ENCODE measurements at regions not wholly inside any gene's neighbourhood (a gene's known extent, or its start where the extent isn't known, plus 50 kb on each side); places are given as distances from the start of the nearest gene placed in this dataset.
"Not testable (repeated sequence)": the region's sequence is repeated elsewhere in the genome, so short reads cannot be mapped to it uniquely, and the experiment has no call there.

DNA sequence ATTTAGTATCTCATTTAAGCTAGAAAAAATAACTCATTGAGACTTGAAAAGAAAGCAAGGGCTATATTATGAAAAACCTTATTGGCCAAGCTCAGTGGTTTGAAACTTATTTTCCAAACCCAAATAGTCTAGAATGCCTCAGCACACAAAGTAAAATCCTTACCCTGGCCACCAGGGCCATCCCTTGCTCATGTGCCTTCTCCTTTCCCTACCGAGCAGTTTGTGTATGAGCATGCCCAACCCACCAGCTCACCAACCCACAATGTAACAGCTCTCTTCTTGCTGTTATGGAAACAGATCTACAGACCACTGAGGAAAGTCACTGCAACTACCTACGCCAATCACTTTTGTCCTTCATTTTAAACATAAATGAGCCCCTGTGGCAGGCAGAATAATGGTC, 79.6 kb upstream of the CARMIL1 start:
- in situ Hi-C loops (cut with HindIII; ENCODE audit: low sequenced_read_pairs) = no loop called here
- no peak overlapping the region for H3K4me3 ChIP-seq (ENCODE audit: low read depth, low read length)
- TF ChIP-seq, protein P1, sequence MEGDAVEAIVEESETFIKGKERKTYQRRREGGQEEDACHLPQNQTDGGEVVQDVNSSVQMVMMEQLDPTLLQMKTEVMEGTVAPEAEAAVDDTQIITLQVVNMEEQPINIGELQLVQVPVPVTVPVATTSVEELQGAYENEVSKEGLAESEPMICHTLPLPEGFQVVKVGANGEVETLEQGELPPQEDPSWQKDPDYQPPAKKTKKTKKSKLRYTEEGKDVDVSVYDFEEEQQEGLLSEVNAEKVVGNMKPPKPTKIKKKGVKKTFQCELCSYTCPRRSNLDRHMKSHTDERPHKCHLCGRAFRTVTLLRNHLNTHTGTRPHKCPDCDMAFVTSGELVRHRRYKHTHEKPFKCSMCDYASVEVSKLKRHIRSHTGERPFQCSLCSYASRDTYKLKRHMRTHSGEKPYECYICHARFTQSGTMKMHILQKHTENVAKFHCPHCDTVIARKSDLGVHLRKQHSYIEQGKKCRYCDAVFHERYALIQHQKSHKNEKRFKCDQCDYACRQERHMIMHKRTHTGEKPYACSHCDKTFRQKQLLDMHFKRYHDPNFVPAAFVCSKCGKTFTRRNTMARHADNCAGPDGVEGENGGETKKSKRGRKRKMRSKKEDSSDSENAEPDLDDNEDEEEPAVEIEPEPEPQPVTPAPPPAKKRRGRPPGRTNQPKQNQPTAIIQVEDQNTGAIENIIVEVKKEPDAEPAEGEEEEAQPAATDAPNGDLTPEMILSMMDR (IDR thresholded peaks at IDR 0.05; ENCODE audit: low read depth, low read length) = no peak
- DNase-seq (ENCODE audit: low read depth, low spot score) = no peak

DNA sequence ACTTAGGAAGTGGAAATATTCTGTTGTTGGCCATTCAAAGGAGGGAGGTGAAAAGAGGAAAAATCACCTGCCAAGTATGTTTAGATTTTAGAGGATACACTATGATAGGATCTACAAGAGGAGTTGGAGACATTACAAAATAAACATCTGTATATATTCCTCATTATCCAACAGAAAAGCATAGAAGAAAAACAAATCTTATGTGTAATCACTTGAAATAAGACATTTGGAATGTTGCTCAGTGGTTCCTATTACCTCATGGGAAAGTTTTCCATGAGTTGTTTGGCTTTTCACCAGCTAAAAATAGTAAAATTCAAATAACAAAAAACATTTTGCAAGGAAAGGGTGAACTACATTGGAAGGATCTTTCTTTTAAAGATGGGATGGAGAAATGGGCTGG, 76.7 kb upstream of the CARMIL1 start:
- DNase-seq (ENCODE audit: low read depth, low spot score) = peak; percentile 80
- in situ Hi-C loops (cut with HindIII; ENCODE audit: low sequenced_read_pairs) = no loop called here
- TF ChIP-seq, protein P1 (IDR thresholded peaks at IDR 0.05; ENCODE audit: low read depth, low read length) = no peak
- H3K4me3 ChIP-seq (ENCODE audit: low read depth, low read length) = no peak overlapping the region

DNA sequence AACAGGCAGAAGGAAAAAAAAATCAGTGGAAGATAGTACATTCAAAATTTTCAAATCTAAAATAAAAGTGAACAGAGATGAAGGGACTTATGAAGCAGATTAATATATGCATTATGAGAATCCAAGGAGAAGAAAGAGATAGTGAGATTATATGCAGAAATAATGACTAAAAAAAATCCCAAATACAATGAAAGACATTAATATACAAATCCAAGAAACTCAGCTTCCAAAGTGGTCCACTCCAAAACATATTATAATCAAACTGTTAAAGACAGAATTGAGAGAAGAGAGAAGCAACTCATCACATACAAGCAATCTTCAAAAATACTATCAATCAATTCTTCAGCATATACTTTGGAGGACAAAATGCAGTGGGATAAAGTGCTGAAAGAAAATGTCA, 73.5 kb upstream of the CARMIL1 start:
- no peak overlapping the region for H3K4me3 ChIP-seq (ENCODE audit: low read depth, low read length)
- no peak for DNase-seq (ENCODE audit: low read depth, low spot score)
- TF ChIP-seq, protein P1 (IDR thresholded peaks at IDR 0.05; ENCODE audit: low read depth, low read length) = no peak
- in situ Hi-C loops (cut with HindIII; ENCODE audit: low sequenced_read_pairs) = no loop called here

DNA sequence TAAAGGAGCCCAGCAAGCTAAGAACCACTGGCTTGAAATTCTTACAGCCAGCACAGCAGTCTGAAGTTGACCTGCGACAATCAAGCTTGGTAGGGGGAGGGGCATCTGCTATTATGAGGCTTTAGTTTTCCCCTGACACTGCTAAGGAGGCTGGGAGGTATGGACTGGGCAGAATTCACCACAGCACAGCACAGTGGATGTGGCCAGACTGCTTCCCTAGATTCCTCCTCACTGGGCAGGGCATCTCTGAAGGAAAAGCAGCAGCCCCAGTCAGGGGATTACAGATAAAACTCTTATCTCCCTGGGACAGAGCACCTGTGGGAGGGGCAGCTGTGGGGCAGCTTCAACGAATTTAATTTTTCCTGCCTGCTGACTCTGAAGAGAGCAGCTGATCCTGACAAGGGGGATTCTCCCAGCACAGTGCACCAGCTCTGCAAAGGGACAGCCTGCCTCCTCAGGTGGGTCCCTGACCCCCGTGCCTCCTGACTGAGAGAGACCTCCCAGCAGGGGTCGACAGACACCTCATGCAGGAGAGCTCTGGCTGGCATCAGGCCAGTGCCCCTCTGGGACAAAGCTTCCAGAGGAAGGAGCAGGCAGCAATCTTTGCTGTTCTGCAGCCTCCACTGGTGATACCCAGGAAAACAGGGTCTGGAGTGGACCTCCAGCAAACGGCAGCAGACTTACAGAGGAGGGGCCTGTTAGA, 71.6 kb upstream of the CARMIL1 start:
- in situ Hi-C loops (cut with HindIII; ENCODE audit: low sequenced_read_pairs); DNase-seq (ENCODE audit: low read depth, low spot score); H3K4me3 ChIP-seq (ENCODE audit: low read depth, low read length): not testable (repeated sequence)

DNA sequence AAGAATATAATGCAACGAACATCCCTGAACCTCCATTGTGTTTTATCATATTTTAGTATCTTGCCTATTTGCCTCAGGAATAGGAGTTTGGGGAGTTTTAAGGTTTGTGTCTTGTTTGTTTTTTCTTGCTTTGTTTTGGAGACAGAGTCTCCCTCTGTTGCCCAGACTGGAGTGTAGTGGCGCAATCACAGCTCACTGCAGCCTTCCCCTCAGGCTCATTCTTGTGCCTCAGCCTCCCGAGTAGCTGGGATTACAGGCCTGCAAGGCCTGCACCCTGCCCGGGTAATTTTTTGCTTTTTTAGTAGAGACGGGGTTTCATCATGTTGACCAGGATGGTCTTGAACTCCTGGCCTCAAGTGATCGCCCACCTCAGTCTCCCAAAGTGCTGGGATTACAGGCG, 63.3 kb upstream of the CARMIL1 start:
- DNase-seq (ENCODE audit: low read depth, low spot score) = no peak
- in situ Hi-C loops (cut with HindIII; ENCODE audit: low sequenced_read_pairs) = no loop called here
- no peak overlapping the region for H3K4me3 ChIP-seq (ENCODE audit: low read depth, low read length)
- TF ChIP-seq, protein P1 (IDR thresholded peaks at IDR 0.05; ENCODE audit: low read depth, low read length) = no peak

DNA sequence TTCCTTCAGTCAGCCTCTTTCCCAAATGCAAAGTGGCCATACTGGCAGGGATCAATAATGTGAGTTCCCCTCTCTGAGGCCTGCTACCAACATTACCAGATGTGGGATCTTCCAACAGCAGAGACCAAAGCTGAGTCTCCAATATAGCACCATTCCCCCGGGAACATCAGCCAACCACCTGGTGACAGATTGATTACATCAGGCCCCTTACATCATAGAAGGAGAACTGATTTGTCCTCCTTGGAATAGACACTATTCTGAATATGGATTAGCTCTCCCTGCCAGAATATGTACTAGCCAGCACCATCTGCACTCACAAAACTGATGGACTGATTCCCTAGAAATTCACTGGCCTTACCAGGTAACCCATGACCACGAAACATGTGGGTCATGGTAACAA, 61.9 kb upstream of the CARMIL1 start:
- no peak for DNase-seq (ENCODE audit: low read depth, low spot score)
- TF ChIP-seq, protein P1 (IDR thresholded peaks at IDR 0.05; ENCODE audit: low read depth, low read length) = no peak
- in situ Hi-C loops (cut with HindIII; ENCODE audit: low sequenced_read_pairs) = no loop called here
- no peak overlapping the region for H3K4me3 ChIP-seq (ENCODE audit: low read depth, low read length)

DNA sequence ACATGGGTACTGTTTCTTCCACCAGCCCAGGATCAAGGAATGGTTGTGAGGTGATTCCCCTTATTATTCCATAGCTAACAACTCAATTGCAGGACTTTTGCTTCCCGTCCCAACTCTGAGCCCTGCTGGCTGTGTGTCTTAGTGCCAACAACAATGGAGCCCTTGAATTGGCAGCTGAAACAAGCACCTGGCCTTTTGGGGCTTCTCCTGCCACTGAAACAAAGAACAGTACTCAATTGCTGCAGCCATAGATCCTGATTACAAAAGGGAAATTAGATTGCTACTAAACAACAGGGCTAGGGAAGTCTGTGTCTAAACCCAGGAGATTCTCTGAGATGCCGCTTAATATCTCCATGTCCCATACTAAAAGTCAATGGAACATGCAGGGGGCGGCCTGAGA, 61.3 kb upstream of the CARMIL1 start:
- H3K4me3 ChIP-seq (ENCODE audit: low read depth, low read length) = no peak overlapping the region
- in situ Hi-C loops (cut with HindIII; ENCODE audit: low sequenced_read_pairs) = no loop called here
- DNase-seq (ENCODE audit: low read depth, low spot score) = no peak
- TF ChIP-seq, protein P1 (IDR thresholded peaks at IDR 0.05; ENCODE audit: low read depth, low read length) = no peak
